H1 (cell line): ENCODE measurements at regions not wholly inside any gene's neighbourhood (a gene's known extent, or its start where the extent isn't known, plus 50 kb on each side); places are given as distances from the start of the nearest gene placed in this dataset.

Experiments used
- KDM1A ChIP-seq: fragments of 200-600, 300-600 bp; sonication (generic); IDR thresholded peaks from 2 replicates; pipeline ENCODE4 v1.7.1; 2016; ENCODE audit warnings: mild to moderate bottlenecking, low read length, borderline replicate concordance
- PHF8 ChIP-seq: fragments of 200-600 bp; sonication (generic); conservative IDR thresholded peaks from 2 replicates; pipeline ENCODE4 v1.7.1; 2012; ENCODE audit warnings: low read depth, mild to moderate bottlenecking, inconsistent platforms, low read length, moderate library complexity
- RNF2 ChIP-seq: fragments of 200-900, 300-1000 bp; sonication (generic); IDR thresholded peaks from 2 replicates; pipeline ENCODE4 v1.7.1; 2016; ENCODE audit warnings: borderline replicate concordance, low read depth, mild to moderate bottlenecking, antibody characterized with exemption, low read length; ENCODE audit not compliant: poor library complexity, severe bottlenecking; ENCODE audit errors: missing control alignments
- TF ChIP-seq, protein P1 (sequence below): IDR thresholded peaks from 2 replicates; pipeline ENCODE4 v1.6.1; 2012; ENCODE audit warnings: inconsistent platforms

GRCh38 chr11:26909515-26909914 is 84.4 kb upstream of the FIBIN start (continued):
- TF ChIP-seq, protein P1, sequence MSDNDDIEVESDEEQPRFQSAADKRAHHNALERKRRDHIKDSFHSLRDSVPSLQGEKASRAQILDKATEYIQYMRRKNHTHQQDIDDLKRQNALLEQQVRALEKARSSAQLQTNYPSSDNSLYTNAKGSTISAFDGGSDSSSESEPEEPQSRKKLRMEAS, result no peak
- TF ChIP-seq KDM1A (no peak), PHF8 (no peak), RNF2 (no peak)
